ENCODE measurements at regions not wholly inside any gene's neighbourhood (a gene's known extent, or its start where the extent isn't known, plus 50 kb on each side); places are given as distances from the start of the nearest gene placed in this dataset.

DNA sequence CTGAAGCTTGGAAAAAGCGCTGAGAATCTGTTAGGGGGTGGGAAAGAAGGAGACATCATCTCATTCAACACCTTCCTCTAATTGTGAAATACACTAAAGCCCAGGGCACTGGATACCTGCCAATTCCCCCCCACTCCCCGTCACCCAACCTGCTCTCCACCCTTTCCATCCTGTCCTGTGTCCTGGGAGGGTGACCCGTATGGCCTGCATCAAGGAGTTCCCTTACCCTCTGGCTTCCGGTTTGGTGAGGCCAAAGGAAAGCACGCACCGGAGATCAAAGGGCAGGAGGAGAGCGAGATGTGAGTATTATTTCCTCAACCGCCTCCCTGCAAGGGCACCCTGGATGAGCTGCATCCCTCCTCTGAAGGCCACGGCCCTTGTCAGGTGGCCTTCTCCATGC lies 65.0 kb upstream of the PTPRJ start (continued):
- TF ChIP-seq, protein P1, sequence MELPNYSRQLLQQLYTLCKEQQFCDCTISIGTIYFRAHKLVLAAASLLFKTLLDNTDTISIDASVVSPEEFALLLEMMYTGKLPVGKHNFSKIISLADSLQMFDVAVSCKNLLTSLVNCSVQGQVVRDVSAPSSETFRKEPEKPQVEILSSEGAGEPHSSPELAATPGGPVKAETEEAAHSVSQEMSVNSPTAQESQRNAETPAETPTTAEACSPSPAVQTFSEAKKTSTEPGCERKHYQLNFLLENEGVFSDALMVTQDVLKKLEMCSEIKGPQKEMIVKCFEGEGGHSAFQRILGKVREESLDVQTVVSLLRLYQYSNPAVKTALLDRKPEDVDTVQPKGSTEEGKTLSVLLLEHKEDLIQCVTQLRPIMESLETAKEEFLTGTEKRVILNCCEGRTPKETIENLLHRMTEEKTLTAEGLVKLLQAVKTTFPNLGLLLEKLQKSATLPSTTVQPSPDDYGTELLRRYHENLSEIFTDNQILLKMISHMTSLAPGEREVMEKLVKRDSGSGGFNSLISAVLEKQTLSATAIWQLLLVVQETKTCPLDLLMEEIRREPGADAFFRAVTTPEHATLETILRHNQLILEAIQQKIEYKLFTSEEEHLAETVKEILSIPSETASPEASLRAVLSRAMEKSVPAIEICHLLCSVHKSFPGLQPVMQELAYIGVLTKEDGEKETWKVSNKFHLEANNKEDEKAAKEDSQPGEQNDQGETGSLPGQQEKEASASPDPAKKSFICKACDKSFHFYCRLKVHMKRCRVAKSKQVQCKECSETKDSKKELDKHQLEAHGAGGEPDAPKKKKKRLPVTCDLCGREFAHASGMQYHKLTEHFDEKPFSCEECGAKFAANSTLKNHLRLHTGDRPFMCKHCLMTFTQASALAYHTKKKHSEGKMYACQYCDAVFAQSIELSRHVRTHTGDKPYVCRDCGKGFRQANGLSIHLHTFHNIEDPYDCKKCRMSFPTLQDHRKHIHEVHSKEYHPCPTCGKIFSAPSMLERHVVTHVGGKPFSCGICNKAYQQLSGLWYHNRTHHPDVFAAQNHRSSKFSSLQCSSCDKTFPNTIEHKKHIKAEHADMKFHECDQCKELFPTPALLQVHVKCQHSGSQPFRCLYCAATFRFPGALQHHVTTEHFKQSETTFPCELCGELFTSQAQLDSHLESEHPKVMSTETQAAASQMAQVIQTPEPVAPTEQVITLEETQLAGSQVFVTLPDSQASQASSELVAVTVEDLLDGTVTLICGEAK (IDR thresholded peaks at IDR 0.05) = no peak
- TF ChIP-seq, protein P1 (CRISPR knock-in tag; IDR thresholded peaks at IDR 0.05) = no peak
- no peak for TF ChIP-seq HNRNPH1 (optimal IDR thresholded peaks at IDR 0.05; ENCODE audit: low read depth, low read length)
- TF ChIP-seq ZNF841 (CRISPR knock-in tag; IDR thresholded peaks at IDR 0.05; ENCODE audit: borderline replicate concordance) = no peak
- no peak for TF ChIP-seq ZMYM2 (CRISPR knock-in tag; IDR thresholded peaks at IDR 0.05)
- TF ChIP-seq, protein P2, sequence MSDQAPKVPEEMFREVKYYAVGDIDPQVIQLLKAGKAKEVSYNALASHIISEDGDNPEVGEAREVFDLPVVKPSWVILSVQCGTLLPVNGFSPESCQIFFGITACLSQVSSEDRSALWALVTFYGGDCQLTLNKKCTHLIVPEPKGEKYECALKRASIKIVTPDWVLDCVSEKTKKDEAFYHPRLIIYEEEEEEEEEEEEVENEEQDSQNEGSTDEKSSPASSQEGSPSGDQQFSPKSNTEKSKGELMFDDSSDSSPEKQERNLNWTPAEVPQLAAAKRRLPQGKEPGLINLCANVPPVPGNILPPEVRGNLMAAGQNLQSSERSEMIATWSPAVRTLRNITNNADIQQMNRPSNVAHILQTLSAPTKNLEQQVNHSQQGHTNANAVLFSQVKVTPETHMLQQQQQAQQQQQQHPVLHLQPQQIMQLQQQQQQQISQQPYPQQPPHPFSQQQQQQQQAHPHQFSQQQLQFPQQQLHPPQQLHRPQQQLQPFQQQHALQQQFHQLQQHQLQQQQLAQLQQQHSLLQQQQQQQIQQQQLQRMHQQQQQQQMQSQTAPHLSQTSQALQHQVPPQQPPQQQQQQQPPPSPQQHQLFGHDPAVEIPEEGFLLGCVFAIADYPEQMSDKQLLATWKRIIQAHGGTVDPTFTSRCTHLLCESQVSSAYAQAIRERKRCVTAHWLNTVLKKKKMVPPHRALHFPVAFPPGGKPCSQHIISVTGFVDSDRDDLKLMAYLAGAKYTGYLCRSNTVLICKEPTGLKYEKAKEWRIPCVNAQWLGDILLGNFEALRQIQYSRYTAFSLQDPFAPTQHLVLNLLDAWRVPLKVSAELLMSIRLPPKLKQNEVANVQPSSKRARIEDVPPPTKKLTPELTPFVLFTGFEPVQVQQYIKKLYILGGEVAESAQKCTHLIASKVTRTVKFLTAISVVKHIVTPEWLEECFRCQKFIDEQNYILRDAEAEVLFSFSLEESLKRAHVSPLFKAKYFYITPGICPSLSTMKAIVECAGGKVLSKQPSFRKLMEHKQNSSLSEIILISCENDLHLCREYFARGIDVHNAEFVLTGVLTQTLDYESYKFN (CRISPR knock-in tag; conservative IDR thresholded peaks at IDR 0.05) = 0 out of 2 replicates have a peak, but pooled peaks have one; percentile 21
- no peak for TF ChIP-seq ZNF264 (CRISPR knock-in tag; IDR thresholded peaks at IDR 0.05)
- TF ChIP-seq HMG20B (CRISPR knock-in tag; conservative IDR thresholded peaks at IDR 0.05) = no peak
- no peak for TF ChIP-seq ZNF703 (CRISPR knock-in tag; IDR thresholded peaks at IDR 0.05; ENCODE audit: borderline replicate concordance)
- TF ChIP-seq AHR (CRISPR knock-in tag; IDR thresholded peaks at IDR 0.05) = no peak
- no peak for TF ChIP-seq CREB1 (IDR thresholded peaks at IDR 0.05)
- peak; percentile 24; the same call in 1 of the 2 replicates for TF ChIP-seq CREB1 (CRISPR knock-in tag; IDR thresholded peaks at IDR 0.05)
- no peak for TF ChIP-seq ZNF749 (CRISPR knock-in tag; IDR thresholded peaks at IDR 0.05; ENCODE audit: borderline replicate concordance)
- TF ChIP-seq HCFC1 (IDR thresholded peaks at IDR 0.05; ENCODE audit: low read depth, low read length) = no peak
- no peak for TF ChIP-seq ZEB1 (IDR thresholded peaks at IDR 0.05; ENCODE audit: insufficient replicate concordance, low read depth)
- no peak for TF ChIP-seq SATB2 (CRISPR knock-in tag; IDR thresholded peaks at IDR 0.05)
- TF ChIP-seq HMGA1 (CRISPR knock-in tag; conservative IDR thresholded peaks at IDR 0.05) = no peak
- TF ChIP-seq GABPB1 (CRISPR knock-in tag; IDR thresholded peaks at IDR 0.05) = peak; percentile 63
- no peak for TF ChIP-seq ZNF629 (CRISPR knock-in tag; conservative IDR thresholded peaks at IDR 0.05)
- TF ChIP-seq MIXL1 (CRISPR knock-in tag; IDR thresholded peaks at IDR 0.05) = no peak
- peak; percentile 23; the same call in 1 of the 2 replicates for TF ChIP-seq FOSL2 (CRISPR knock-in tag; IDR thresholded peaks at IDR 0.05)
- TF ChIP-seq HMG20A (CRISPR knock-in tag; IDR thresholded peaks at IDR 0.05; ENCODE audit: borderline replicate concordance) = peak; percentile 76; the same call in 1 of the 2 replicates

Measured in HepG2 (cell line).